HCT116 (cell line): ENCODE measurements at regions not wholly inside any gene's neighbourhood (a gene's known extent, or its start where the extent isn't known, plus 50 kb on each side); places are given as distances from the start of the nearest gene placed in this dataset.

Source experiments
- ATAC-seq: fragments of 200-7000 bp; cut with Tn5 transposase; 2 replicates; pipeline ENCODE4 v1.9.1; 2020; ENCODE audit warnings: mild to moderate bottlenecking, moderate library complexity
- BruUV-seq: library from RNA; stranded (reverse); fragments of 400-500 nt; replicated peaks from 2 replicates; lab custom pipeline; 2021; lab: Mats Ljungman, UMichigan
- CTCF ChIA-PET: fragments of 300-600 bp; sonication (Branson Sonifier 250); formaldehyde crosslinking; loops from one replicate; lab custom pipeline; 2021; ENCODE audit warnings: antibody characterized with exemption; lab: Charles Lee
- POLR2A ChIA-PET: fragments of 300-600, 350-600 bp; sonication (Branson Sonifier 250); formaldehyde crosslinking; loops from one replicate; lab custom pipeline; 2021; ENCODE audit warnings: antibody characterized with exemption; lab: Charles Lee
- RAD21 ChIA-PET, 2 experiments: fragments of 300-600 bp; sonication (Branson Sonifier 250); formaldehyde crosslinking; loops; one replicate each; lab custom pipeline; 2023; ENCODE audit warnings: low total read pairs in 2 of 2; ENCODE audit not compliant: uncharacterized antibody in 2 of 2, unreplicated experiment in 2 of 2, low non-redundant PET in 1 of 2; lab: Charles Lee
- DNase-seq: peaks from one replicate; pipeline ENCODE4 v3.0.0-alpha.2; 2010; ENCODE audit warnings: low read depth, low spot score
- H2AFZ ChIP-seq: fragments of 200-600 bp; shearing (Covaris generic), sonication (generic); 2 replicates; pipeline ENCODE4 v1.6.1; 2017; ENCODE audit warnings: low read depth, mixed run types, mixed read lengths, antibody characterized with exemption, low read length; ENCODE audit not compliant: poor library complexity, severe bottlenecking
- H3K27ac ChIP-seq: 2 replicates; pipeline ENCODE4 v1.5.1; 2012; ENCODE audit warnings: low read depth, low read length
- H3K27me3 ChIP-seq: fragments of 200-600 bp; sonication (generic); 2 replicates; pipeline ENCODE4 v1.6.1; 2016; ENCODE audit warnings: mixed run types, low read length, mixed read lengths; ENCODE audit not compliant: insufficient read depth
- H3K36me3 ChIP-seq, 2 experiments: fragments of 200-500 bp in 1 of 2; fragments of 200-600 bp in 1 of 2; sonication (Bioruptor generic) in 1 of 2; sonication (generic) in 1 of 2; 2 replicates each; pipeline versions ENCODE4 v1.5.1 to v1.6.1; 2014 to 2016; ENCODE audit warnings: low read length in 2 of 2, inconsistent platforms in 1 of 2, mixed read lengths in 1 of 2, mixed run types in 1 of 2; ENCODE audit not compliant: insufficient read depth in 2 of 2, control insufficient read depth in 1 of 2
- H3K4me1 ChIP-seq, 2 experiments: fragments of 200-600 bp in 1 of 2; sonication (generic) in 1 of 2; 2 replicates each; pipeline versions ENCODE4 v1.5.1 to v1.6.1; 2012 to 2017; ENCODE audit warnings: low read length in 2 of 2, inconsistent platforms in 1 of 2, mild to moderate bottlenecking in 1 of 2, mixed read lengths in 1 of 2, mixed run types in 1 of 2, moderate library complexity in 1 of 2; ENCODE audit not compliant: insufficient read depth in 2 of 2, control insufficient read depth in 1 of 2
- H3K4me2 ChIP-seq: fragments of 200-600 bp; sonication (generic); 2 replicates; pipeline ENCODE4 v1.6.1; 2017; ENCODE audit warnings: mixed run types, low read length, mixed read lengths
- H3K4me3 ChIP-seq, 2 experiments: fragments of 200-600 bp in 1 of 2; sonication (generic) in 1 of 2; replicated peaks in 1 of 2; 2 replicates each; pipeline ENCODE4 v1.5.1; 2011 to 2016; ENCODE audit warnings: low read length in 2 of 2, control low read depth in 1 of 2, low read depth in 1 of 2, mild to moderate bottlenecking in 1 of 2, mixed read lengths in 1 of 2, mixed run types in 1 of 2
- H3K79me2 ChIP-seq: fragments of 200-600 bp; sonication (generic); 2 replicates; pipeline ENCODE4 v1.6.1; 2017; ENCODE audit warnings: mild to moderate bottlenecking, mixed run types, low read length, moderate library complexity, mixed read lengths; ENCODE audit not compliant: insufficient read depth
- H3K9ac ChIP-seq: fragments of 200-600 bp; sonication (generic); 2 replicates; pipeline ENCODE4 v1.6.1; 2016; ENCODE audit warnings: low read length, mixed read lengths
- H3K9me2 ChIP-seq: fragments of 200-600 bp; sonication (generic), shearing (Covaris generic); 2 replicates; pipeline ENCODE4 v1.6.1; 2017; ENCODE audit warnings: mixed run types, mild to moderate bottlenecking, moderate library complexity; ENCODE audit not compliant: insufficient read depth
- H3K9me3 ChIP-seq, 2 experiments: fragments of 200-500 bp in 1 of 2; fragments of 200-600 bp in 1 of 2; sonication (Bioruptor generic) in 1 of 2; sonication (generic) in 1 of 2; 2 replicates each; pipeline ENCODE4 v1.6.1; 2014 to 2017; ENCODE audit warnings: low read length in 2 of 2, mixed read lengths in 2 of 2, inconsistent platforms in 1 of 2, low read depth in 1 of 2, mild to moderate bottlenecking in 1 of 2, mixed run types in 1 of 2, moderate library complexity in 1 of 2; ENCODE audit not compliant: control insufficient read depth in 1 of 2, insufficient read depth in 1 of 2
- H4K20me1 ChIP-seq: fragments of 200-600 bp; sonication (generic), shearing (Covaris generic); 2 replicates; pipeline ENCODE4 v1.6.1; 2017; ENCODE audit warnings: mixed run types, mild to moderate bottlenecking, moderate library complexity; ENCODE audit not compliant: insufficient read depth
- ATF3 ChIP-seq: IDR thresholded peaks from 2 replicates; pipeline ENCODE4 v1.6.1; 2012
- JUND ChIP-seq: IDR thresholded peaks from 2 replicates; pipeline ENCODE4 v1.6.1; 2012
- POLR2A ChIP-seq: IDR thresholded peaks from 2 replicates; pipeline ENCODE4 v1.7.0; 2011; ENCODE audit warnings: borderline replicate concordance; ENCODE audit not compliant: insufficient read depth, insufficient read length; ENCODE audit errors: extremely low read depth
- RAD21 ChIP-seq: IDR thresholded peaks from 2 replicates; pipeline ENCODE4 v1.6.1; 2012; ENCODE audit warnings: low read depth, mild to moderate bottlenecking
- SP1 ChIP-seq: IDR thresholded peaks from 2 replicates; pipeline ENCODE4 v1.6.1; 2012; ENCODE audit warnings: low read depth
- intact Hi-C: fragments of 100-400 bp; cut with micrococcal nuclease; formaldehyde crosslinking; loops from 2 replicates; pipeline ENCODE4 v1.10.0; 2022

- no peak for TF ChIP-seq SP1
Observed at GRCh38 chr1:59107516-59107915, 189.4 kb upstream of the FGGY start (continued).

GRCh38 chr1:59107916-59108315 lies 189.0 kb upstream of the FGGY start:
- H3K9me3 ChIP-seq, result no peaks in the 10 kb centered on the region
- DNase-seq (no peak), ATAC-seq (no peak)
- H3K9me2 ChIP-seq, result no peaks in the 10 kb centered on the region
- H3K27me3 ChIP-seq, result no peaks in the 10 kb centered on the region
- CTCF ChIA-PET, result no interaction called here
- intact Hi-C loops, result no loop called here
- POLR2A ChIA-PET, result no interaction called here
- H3K36me3 ChIP-seq, result no peaks in the 10 kb centered on the region
- no peak overlapping the region for H2AFZ ChIP-seq
- no peaks in the 10 kb centered on the region for H4K20me1 ChIP-seq
- TF ChIP-seq JUND (no peak), RAD21 (peak; percentile 12; the same call in 1 of the 2 replicates)
- no peaks in the 10 kb centered on the region for H3K79me2 ChIP-seq
- no peak overlapping the region for H3K4me3 ChIP-seq
- no peak overlapping the region for H3K4me2 ChIP-seq
- H3K4me1 ChIP-seq, result no peaks in the 10 kb centered on the region
- no TSS peak for BruUV-seq
- H3K9ac ChIP-seq, result no peak overlapping the region
- H3K27ac ChIP-seq, result no peak overlapping the region
- RAD21 ChIA-PET, result no interaction called here

- H3K79me2 ChIP-seq, result no peaks in the 10 kb centered on the region
- ATAC-seq, result no peak
- no peak overlapping the region for H3K27ac ChIP-seq
- POLR2A ChIA-PET, result no interaction called here
- H2AFZ ChIP-seq, result no peak overlapping the region
- H3K36me3 ChIP-seq, result no peaks in the 10 kb centered on the region
- H3K4me3 ChIP-seq, result no peak overlapping the region
- TF ChIP-seq POLR2A (no peak), ATF3 (no peak)
- TF ChIP-seq, all 23 proteins: peak for 0
- no TSS peak for BruUV-seq
- ChIA-PET CTCF (no interaction called here), RAD21 (no interaction called here)
- no peak overlapping the region for H3K9ac ChIP-seq
- no peaks in the 10 kb centered on the region for H4K20me1 ChIP-seq
- no peaks in the 10 kb centered on the region for H3K27me3 ChIP-seq
- H3K9me3 ChIP-seq, result no peaks in the 10 kb centered on the region
- no peak for DNase-seq
- H3K4me1 ChIP-seq, result no peaks in the 10 kb centered on the region
- intact Hi-C loops, result no loop called here
- no peak overlapping the region for H3K4me2 ChIP-seq
- H3K9me2 ChIP-seq, result no peaks in the 10 kb centered on the region
Observed at GRCh38 chr1:59108481-59109317, 188.2 kb upstream of the FGGY start.
